ENCODE measurements at regions not wholly inside any gene's neighbourhood (a gene's known extent, or its start where the extent isn't known, plus 50 kb on each side); places are given as distances from the start of the nearest gene placed in this dataset.

DNA sequence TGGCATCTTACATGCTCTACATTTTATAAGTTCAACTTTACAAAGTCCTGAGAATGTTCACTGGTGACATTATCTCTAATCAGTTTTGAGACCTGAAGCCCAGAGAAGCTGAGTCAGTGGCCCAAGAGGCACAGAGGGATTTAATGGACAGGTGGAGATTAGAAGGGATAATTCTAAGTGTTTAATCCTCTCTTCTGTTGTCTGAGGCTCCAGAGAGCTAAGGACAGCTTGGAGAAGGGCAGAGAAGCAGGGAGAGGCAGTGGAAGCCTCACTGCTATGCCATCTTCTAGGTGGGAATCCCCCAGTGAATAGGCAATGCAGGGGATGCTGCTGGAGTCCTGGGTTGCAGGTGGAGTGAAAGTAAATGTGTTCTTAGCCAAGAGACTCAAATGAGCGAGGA, 369.4 kb upstream of the SLCO3A1 start (continued):
- TF ChIP-seq MLLT1 (IDR thresholded peaks at IDR 0.05) (no peak), YBX1 (IDR thresholded peaks at IDR 0.05) (no peak), IKZF1 (conservative IDR thresholded peaks at IDR 0.05) (no peak), SP1 (IDR thresholded peaks at IDR 0.05; ENCODE audit: low read depth, low read length) (no peak), MEF2B (IDR thresholded peaks at IDR 0.05; ENCODE audit: partially characterized antibody, poor library complexity, severe bottlenecking) (no peak), POU2F2 (IDR thresholded peaks at IDR 0.05; ENCODE audit: borderline replicate concordance, low read depth, low read length) (no peak), MTA2 (IDR thresholded peaks at IDR 0.05; ENCODE audit: low read depth) (no peak), JUND (IDR thresholded peaks at IDR 0.05; ENCODE audit: low read depth, low read length) (no peak), ZSCAN29 (IDR thresholded peaks at IDR 0.05) (no peak)

DNA sequence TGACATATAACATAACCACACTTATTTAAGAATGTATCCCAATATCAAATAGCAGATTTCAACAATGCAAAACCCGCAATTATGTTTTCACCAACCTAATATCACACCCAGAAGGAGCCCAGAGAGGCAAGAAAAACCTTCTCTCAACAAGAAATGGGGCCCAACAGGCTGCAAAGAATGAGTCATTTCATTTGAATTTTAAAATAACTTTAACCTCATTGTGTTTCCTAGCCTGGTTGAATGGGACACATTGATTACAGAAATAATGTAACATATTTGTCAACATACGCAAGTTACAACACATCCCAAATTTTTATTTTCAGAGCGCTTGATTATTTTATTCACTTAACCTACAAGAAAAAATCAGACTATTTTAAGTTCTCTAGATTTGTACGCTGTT, 365.1 kb upstream of the SLCO3A1 start:
- Histone ChIP-seq H3K9me3 (replicated peaks; ENCODE audit: control insufficient read depth, insufficient read depth, low read length) (no peaks in the 10 kb centered on the region), H3K79me2 (ENCODE audit: control insufficient read depth, insufficient read depth, low read length) (no peaks in the 10 kb centered on the region), H3K4me2 (ENCODE audit: control insufficient read depth, insufficient read depth) (no peak overlapping the region), H4K20me1 (ENCODE audit: control insufficient read depth, insufficient read depth) (no peaks in the 10 kb centered on the region), H3K36me3 (ENCODE audit: control insufficient read depth in 2 of 2, insufficient read depth in 2 of 2, low read length in 1 of 2) (no peaks in the 10 kb centered on the region), H3K27me3 (replicated peaks in 1 of 2; ENCODE audit: control insufficient read depth in 2 of 2, insufficient read depth in 2 of 2, low read length in 1 of 2) (no peaks in the 10 kb centered on the region), H3K27ac (ENCODE audit: control insufficient read depth, insufficient read depth) (no peak overlapping the region), H3K4me3 (no peak overlapping the region), H2AFZ (ENCODE audit: control insufficient read depth, low read depth, low read length) (no peak overlapping the region), H3K9ac (ENCODE audit: control insufficient read depth, insufficient read depth, low read length) (no peak overlapping the region), H3K4me1 (ENCODE audit: control insufficient read depth, insufficient read depth, low read length) (no peaks in the 10 kb centered on the region)
- RAD21 ChIA-PET (ENCODE audit: unreplicated experiment) = no interaction called here
- ATAC-seq (no peak), DNase-seq (ENCODE audit: low read depth, low spot score) (no peak), FAIRE-seq (no peak)
- CTCF ChIA-PET = no interaction called here
- intact Hi-C loops (cut with micrococcal nuclease; ENCODE audit: unreplicated experiment) (no loop called here), in situ Hi-C loops (cut with MboI) (no loop called here)
- POLR2A ChIA-PET = no interaction called here
- BruUV-seq (replicated peaks) = no TSS peak
- WGBS (ENCODE audit: insufficient coverage, insufficient replicate concordance, low lambda C conversion rate, missing lambda C conversion rate) = 32% methylated on average over 4 of the region's 4 CpGs
- SMC1A ChIA-PET (ENCODE audit: uncharacterized antibody, unreplicated experiment) = no interaction called here
- TF ChIP-seq IKZF1 (conservative IDR thresholded peaks at IDR 0.05) (no peak), ZSCAN29 (IDR thresholded peaks at IDR 0.05) (no peak), NFXL1 (IDR thresholded peaks at IDR 0.05; ENCODE audit: borderline replicate concordance) (no peak), PML (IDR thresholded peaks at IDR 0.05; ENCODE audit: low read length) (no peak), BCL3 (IDR thresholded peaks at IDR 0.05; ENCODE audit: borderline replicate concordance, insufficient read depth, low read depth, low read length, poor library complexity, severe bottlenecking) (no peak), BMI1 (IDR thresholded peaks at IDR 0.05; ENCODE audit: borderline replicate concordance) (no peak)
- TF ChIP-seq, protein P1, sequence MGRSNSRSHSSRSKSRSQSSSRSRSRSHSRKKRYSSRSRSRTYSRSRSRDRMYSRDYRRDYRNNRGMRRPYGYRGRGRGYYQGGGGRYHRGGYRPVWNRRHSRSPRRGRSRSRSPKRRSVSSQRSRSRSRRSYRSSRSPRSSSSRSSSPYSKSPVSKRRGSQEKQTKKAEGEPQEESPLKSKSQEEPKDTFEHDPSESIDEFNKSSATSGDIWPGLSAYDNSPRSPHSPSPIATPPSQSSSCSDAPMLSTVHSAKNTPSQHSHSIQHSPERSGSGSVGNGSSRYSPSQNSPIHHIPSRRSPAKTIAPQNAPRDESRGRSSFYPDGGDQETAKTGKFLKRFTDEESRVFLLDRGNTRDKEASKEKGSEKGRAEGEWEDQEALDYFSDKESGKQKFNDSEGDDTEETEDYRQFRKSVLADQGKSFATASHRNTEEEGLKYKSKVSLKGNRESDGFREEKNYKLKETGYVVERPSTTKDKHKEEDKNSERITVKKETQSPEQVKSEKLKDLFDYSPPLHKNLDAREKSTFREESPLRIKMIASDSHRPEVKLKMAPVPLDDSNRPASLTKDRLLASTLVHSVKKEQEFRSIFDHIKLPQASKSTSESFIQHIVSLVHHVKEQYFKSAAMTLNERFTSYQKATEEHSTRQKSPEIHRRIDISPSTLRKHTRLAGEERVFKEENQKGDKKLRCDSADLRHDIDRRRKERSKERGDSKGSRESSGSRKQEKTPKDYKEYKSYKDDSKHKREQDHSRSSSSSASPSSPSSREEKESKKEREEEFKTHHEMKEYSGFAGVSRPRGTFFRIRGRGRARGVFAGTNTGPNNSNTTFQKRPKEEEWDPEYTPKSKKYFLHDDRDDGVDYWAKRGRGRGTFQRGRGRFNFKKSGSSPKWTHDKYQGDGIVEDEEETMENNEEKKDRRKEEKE (IDR thresholded peaks at IDR 0.05) = no peak
- TF ChIP-seq, protein P2, sequence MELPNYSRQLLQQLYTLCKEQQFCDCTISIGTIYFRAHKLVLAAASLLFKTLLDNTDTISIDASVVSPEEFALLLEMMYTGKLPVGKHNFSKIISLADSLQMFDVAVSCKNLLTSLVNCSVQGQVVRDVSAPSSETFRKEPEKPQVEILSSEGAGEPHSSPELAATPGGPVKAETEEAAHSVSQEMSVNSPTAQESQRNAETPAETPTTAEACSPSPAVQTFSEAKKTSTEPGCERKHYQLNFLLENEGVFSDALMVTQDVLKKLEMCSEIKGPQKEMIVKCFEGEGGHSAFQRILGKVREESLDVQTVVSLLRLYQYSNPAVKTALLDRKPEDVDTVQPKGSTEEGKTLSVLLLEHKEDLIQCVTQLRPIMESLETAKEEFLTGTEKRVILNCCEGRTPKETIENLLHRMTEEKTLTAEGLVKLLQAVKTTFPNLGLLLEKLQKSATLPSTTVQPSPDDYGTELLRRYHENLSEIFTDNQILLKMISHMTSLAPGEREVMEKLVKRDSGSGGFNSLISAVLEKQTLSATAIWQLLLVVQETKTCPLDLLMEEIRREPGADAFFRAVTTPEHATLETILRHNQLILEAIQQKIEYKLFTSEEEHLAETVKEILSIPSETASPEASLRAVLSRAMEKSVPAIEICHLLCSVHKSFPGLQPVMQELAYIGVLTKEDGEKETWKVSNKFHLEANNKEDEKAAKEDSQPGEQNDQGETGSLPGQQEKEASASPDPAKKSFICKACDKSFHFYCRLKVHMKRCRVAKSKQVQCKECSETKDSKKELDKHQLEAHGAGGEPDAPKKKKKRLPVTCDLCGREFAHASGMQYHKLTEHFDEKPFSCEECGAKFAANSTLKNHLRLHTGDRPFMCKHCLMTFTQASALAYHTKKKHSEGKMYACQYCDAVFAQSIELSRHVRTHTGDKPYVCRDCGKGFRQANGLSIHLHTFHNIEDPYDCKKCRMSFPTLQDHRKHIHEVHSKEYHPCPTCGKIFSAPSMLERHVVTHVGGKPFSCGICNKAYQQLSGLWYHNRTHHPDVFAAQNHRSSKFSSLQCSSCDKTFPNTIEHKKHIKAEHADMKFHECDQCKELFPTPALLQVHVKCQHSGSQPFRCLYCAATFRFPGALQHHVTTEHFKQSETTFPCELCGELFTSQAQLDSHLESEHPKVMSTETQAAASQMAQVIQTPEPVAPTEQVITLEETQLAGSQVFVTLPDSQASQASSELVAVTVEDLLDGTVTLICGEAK (IDR thresholded peaks at IDR 0.05; ENCODE audit: borderline replicate concordance) = no peak
